Upper lobe of left lung (tissue), 4 donors: ENCODE measurements at regions not wholly inside any gene's neighbourhood (a gene's known extent, or its start where the extent isn't known, plus 50 kb on each side); places are given as distances from the start of the nearest gene placed in this dataset.

ENCODE experiments used
- CTCF ChIP-seq, 6 experiments: fragments of 450-650 bp in 4 of 6; fragments of 200-600 bp in 2 of 6; sonication (generic) in 2 of 6; IDR thresholded peaks; one replicate each; pipeline ENCODE4 v1.5.1; 2016 to 2019; ENCODE audit warnings: antibody characterized with exemption in 6 of 6
- EP300 ChIP-seq, 4 donors: sonication (generic); formaldehyde crosslinking; IDR thresholded peaks; one replicate each; pipeline ENCODE4 v1.5.1; 2017; ENCODE audit warnings: antibody characterized with exemption in 4 of 4, control low read depth in 2 of 4
- POLR2A ChIP-seq, 4 donors: fragments of 450-650 bp; IDR thresholded peaks; one replicate each; pipeline ENCODE4 v1.5.1; 2016 to 2017; ENCODE audit warnings: antibody characterized with exemption in 4 of 4, mild to moderate bottlenecking in 2 of 4
- POLR2AphosphoS5 ChIP-seq, 2 donors: sonication (generic); formaldehyde crosslinking; IDR thresholded peaks; one replicate each; pipeline ENCODE4 v1.5.1; 2017; ENCODE audit warnings: antibody characterized with exemption in 2 of 2

DNA sequence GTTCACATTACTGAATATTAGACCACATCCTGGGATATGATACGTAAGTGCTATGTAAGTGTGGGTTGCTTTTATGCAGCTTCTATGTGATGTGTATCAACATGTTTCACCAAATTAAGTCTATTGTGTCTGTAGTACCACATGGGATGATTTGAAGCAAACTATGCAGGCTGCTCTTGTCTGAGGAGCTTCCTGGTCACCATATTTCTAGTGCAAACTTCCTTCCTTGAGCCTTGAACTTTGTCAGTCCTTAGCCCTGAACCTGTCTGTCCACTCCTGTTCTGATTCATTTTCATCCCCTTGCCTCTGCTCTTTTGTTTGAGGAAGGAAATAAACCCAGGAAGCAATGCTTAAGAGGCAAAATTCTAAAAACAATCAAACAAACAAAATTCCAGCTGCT lies 117.5 kb upstream of the VANGL1 start:
- TF ChIP-seq CTCF (IDR thresholded peaks at IDR 0.05) (no peak), POLR2AphosphoS5 (IDR thresholded peaks at IDR 0.05) (no peak), POLR2A (IDR thresholded peaks at IDR 0.05) (no peak), EP300 (IDR thresholded peaks at IDR 0.05) (no peak)
